DND-41 (cell line): ENCODE measurements at regions not wholly inside any gene's neighbourhood (a gene's known extent, or its start where the extent isn't known, plus 50 kb on each side); places are given as distances from the start of the nearest gene placed in this dataset.

Experiments
- ATAC-seq: fragments of 200-7000 bp; cut with Tn5 transposase; 3 replicates; pipeline ENCODE4 v1.9.1; 2021; ENCODE audit warnings: low read depth; ENCODE audit not compliant: insufficient read depth
- DNase-seq: peaks from one replicate; pipeline ENCODE4 v3.0.0-alpha.2; 2020
- H2AFZ ChIP-seq: 2 replicates; pipeline ENCODE4 v1.6.0; 2012; ENCODE audit warnings: low read depth, low read length
- H3K27ac ChIP-seq: 2 replicates; pipeline ENCODE4 v1.5.1; 2012; ENCODE audit warnings: low read length, inconsistent platforms
- H3K27me3 ChIP-seq: fragments of 200-600 bp; sonication (generic); 2 replicates; pipeline ENCODE4 v1.6.0; 2012; ENCODE audit warnings: low read length, mild to moderate bottlenecking, inconsistent platforms; ENCODE audit not compliant: insufficient read depth, poor library complexity
- H3K36me3 ChIP-seq: 2 replicates; pipeline ENCODE4 v1.5.1; 2012; ENCODE audit warnings: low read length, inconsistent platforms; ENCODE audit not compliant: insufficient read depth
- H3K4me1 ChIP-seq: 2 replicates; pipeline ENCODE4 v1.5.1; 2012; ENCODE audit warnings: mild to moderate bottlenecking, low read length; ENCODE audit not compliant: insufficient read depth
- H3K4me2 ChIP-seq: 2 replicates; pipeline ENCODE4 v1.6.0; 2012; ENCODE audit warnings: mild to moderate bottlenecking, moderate library complexity, low read length, inconsistent platforms; ENCODE audit not compliant: insufficient read depth
- H3K4me3 ChIP-seq, 2 experiments: fragments of 200-600 bp in 1 of 2; shearing (Covaris generic) in 1 of 2; 2 replicates each; pipeline ENCODE4 v1.5.1; 2012 to 2016; ENCODE audit warnings: inconsistent platforms in 2 of 2, low read length in 2 of 2, mild to moderate bottlenecking in 2 of 2, low read depth in 1 of 2, moderate library complexity in 1 of 2
- H3K79me2 ChIP-seq: 2 replicates; pipeline ENCODE4 v1.6.0; 2012; ENCODE audit warnings: low read length, inconsistent platforms; ENCODE audit not compliant: insufficient read depth
- H3K9ac ChIP-seq: 2 replicates; pipeline ENCODE4 v1.6.0; 2012; ENCODE audit warnings: low read depth, mild to moderate bottlenecking, inconsistent platforms, low read length, moderate library complexity
- H3K9me3 ChIP-seq: 2 replicates; pipeline ENCODE4 v1.5.1; 2012; ENCODE audit warnings: low read length, moderate library complexity, mild to moderate bottlenecking, inconsistent platforms; ENCODE audit not compliant: insufficient read depth, severe bottlenecking
- H4K20me1 ChIP-seq: 2 replicates; pipeline ENCODE4 v1.6.0; 2012; ENCODE audit warnings: low read length; ENCODE audit not compliant: insufficient read depth
- EZH2 ChIP-seq: IDR thresholded peaks from 3 replicates; pipeline ENCODE4 v1.6.1; 2012; ENCODE audit warnings: borderline replicate concordance, low read depth, mild to moderate bottlenecking, moderate library complexity, low read length, inconsistent platforms; ENCODE audit not compliant: severe bottlenecking
- TF ChIP-seq, protein P1 (sequence below): IDR thresholded peaks from 2 replicates; pipeline ENCODE4 v1.5.1; 2012; ENCODE audit warnings: borderline replicate concordance, low read length, moderate library complexity, mild to moderate bottlenecking; ENCODE audit not compliant: poor library complexity, severe bottlenecking; ENCODE audit errors: extremely low read depth

DNA sequence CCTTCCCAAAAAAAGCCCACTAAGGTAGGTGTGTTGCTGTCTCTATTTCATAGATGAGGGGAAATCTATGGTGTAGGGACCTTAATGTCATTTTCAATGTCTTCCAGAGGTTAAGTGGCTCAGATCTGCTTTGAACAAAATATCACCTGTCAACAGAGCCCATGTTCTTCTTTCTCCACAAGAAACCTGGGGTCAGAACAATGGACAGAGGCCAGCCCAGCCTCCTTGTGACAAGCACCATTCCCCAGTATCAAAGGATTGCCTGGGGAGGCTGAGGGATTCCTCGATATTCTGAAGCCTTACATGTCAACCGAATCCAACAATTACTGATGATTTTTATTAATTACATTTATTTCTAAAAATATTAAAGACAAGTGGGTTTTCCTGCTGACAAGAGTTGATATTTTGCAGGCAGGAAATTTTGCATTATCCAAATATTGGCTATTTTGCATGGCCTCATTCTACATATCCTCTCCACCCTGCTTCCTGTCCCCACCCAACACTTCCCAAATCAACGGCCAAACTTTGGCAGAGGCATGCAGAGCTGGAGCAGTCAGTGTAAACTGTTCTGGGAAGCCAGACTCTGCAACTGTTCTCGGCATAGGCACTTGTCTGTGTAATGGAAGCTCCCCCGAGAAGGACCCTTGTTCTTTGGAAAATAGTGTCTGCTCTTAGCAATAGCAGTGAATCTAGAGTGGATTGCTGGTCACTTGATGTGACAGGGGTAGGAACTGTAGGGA, 281.5 kb downstream of the HS3ST3A1 start:
- Histone ChIP-seq H4K20me1 (no peaks in the 10 kb centered on the region), H3K4me2 (no peak overlapping the region), H3K4me1 (no peaks in the 10 kb centered on the region), H2AFZ (0 out of 2 replicates have a peak overlapping the region, but pooled peaks have one; percentile 9), H3K36me3 (no peaks in the 10 kb centered on the region), H3K4me3 (no peak overlapping the region), H3K9ac (no peak overlapping the region), H3K27ac (no peak overlapping the region), H3K27me3 (no peaks in the 10 kb centered on the region), H3K9me3 (no peaks in the 10 kb centered on the region), H3K79me2 (no peaks in the 10 kb centered on the region)
- DNase-seq: no peak
- no peak for ATAC-seq
- TF ChIP-seq, protein P1, sequence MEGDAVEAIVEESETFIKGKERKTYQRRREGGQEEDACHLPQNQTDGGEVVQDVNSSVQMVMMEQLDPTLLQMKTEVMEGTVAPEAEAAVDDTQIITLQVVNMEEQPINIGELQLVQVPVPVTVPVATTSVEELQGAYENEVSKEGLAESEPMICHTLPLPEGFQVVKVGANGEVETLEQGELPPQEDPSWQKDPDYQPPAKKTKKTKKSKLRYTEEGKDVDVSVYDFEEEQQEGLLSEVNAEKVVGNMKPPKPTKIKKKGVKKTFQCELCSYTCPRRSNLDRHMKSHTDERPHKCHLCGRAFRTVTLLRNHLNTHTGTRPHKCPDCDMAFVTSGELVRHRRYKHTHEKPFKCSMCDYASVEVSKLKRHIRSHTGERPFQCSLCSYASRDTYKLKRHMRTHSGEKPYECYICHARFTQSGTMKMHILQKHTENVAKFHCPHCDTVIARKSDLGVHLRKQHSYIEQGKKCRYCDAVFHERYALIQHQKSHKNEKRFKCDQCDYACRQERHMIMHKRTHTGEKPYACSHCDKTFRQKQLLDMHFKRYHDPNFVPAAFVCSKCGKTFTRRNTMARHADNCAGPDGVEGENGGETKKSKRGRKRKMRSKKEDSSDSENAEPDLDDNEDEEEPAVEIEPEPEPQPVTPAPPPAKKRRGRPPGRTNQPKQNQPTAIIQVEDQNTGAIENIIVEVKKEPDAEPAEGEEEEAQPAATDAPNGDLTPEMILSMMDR: no peak
- TF ChIP-seq EZH2: no peak

DNA sequence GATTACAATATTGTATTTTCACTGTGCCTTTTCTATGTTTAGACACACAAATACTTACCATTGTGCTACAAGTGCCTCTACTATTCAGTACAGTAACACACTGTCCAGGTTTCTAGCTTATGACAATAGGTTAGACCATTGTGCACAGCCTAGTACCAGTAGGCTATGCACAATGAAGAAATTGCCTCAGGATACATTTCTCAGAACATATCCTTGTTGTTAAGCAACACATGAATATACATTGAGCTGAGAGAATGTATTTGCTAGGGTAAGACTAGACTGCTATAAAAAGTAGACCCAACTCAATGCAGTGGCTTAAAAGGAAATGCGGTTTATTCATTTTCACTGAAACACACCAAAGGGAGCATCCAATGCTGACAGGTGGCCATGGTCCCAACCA, 285.1 kb downstream of the HS3ST3A1 start:
- DNase-seq: no peak
- Histone ChIP-seq H3K9ac (no peak overlapping the region), H3K9me3 (no peaks in the 10 kb centered on the region), H3K36me3 (no peaks in the 10 kb centered on the region), H3K4me3 (no peak overlapping the region), H3K27ac (no peak overlapping the region), H3K4me1 (no peaks in the 10 kb centered on the region), H3K27me3 (no peaks in the 10 kb centered on the region), H3K4me2 (no peak overlapping the region), H2AFZ (no peak overlapping the region), H3K79me2 (no peaks in the 10 kb centered on the region), H4K20me1 (no peaks in the 10 kb centered on the region)
- TF ChIP-seq, protein P1: no peak
- no peak for TF ChIP-seq EZH2
- no peak for ATAC-seq

DNA sequence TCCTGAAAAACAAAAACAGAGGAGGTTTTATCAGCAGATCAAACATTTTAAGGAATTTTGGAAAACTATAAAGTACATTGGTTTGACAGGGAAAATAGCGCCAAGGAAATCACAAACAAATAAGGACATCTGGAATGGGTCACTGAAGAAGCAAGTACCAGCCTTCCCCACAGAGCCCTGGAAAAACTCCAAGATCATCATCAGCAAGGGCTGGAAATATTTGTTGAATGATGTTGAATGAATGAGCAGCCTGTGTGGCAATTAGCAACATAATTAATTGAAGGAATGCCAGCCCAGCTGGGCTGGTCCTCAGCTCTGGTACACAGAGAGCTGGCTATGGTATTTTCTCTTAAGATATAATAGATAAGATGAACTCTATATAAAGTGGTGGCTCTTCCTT, 290.4 kb downstream of the HS3ST3A1 start:
- H3K4me1 ChIP-seq: no peaks in the 10 kb centered on the region
- DNase-seq (no peak), ATAC-seq (no peak)
- H3K4me2 ChIP-seq: no peak overlapping the region
- H3K9me3 ChIP-seq: peaks cover 2% of the 10 kb centered on the region
- no peak overlapping the region for H3K27ac ChIP-seq
- TF ChIP-seq, protein P1: no peak
- TF ChIP-seq EZH2: no peak
- H3K27me3 ChIP-seq: no peaks in the 10 kb centered on the region
- H3K9ac ChIP-seq: no peak overlapping the region
- no peak overlapping the region for H2AFZ ChIP-seq
- H3K79me2 ChIP-seq: no peaks in the 10 kb centered on the region
- no peaks in the 10 kb centered on the region for H3K36me3 ChIP-seq
- no peaks in the 10 kb centered on the region for H4K20me1 ChIP-seq
- H3K4me3 ChIP-seq: no peak overlapping the region

DNA sequence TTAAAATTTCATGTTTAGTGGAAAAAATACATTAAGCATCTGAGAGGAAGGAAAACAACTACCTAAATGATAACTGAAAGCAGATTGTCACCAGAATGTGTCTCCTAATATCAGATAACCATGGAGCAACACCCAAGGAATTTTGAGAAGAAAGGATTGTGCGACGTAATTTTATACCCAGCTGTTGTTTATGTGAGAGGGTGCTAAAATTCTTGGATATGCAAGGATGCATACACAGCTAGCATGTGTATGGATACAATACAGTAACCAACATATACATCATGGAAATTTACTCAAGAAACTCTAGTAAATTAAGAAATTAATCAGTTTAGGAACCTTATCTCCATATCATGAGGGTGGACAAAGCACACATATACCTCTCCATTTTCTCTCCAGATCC, 290.9 kb downstream of the HS3ST3A1 start:
- H3K79me2 ChIP-seq: no peaks in the 10 kb centered on the region
- no peak for ATAC-seq
- no peaks in the 10 kb centered on the region for H4K20me1 ChIP-seq
- no peak overlapping the region for H3K4me2 ChIP-seq
- H3K4me1 ChIP-seq: no peaks in the 10 kb centered on the region
- no peak for TF ChIP-seq EZH2
- TF ChIP-seq, protein P1: no peak
- no peaks in the 10 kb centered on the region for H3K36me3 ChIP-seq
- H3K27me3 ChIP-seq: no peaks in the 10 kb centered on the region
- H3K9ac ChIP-seq: no peak overlapping the region
- H3K4me3 ChIP-seq: no peak overlapping the region
- DNase-seq: no peak
- no peak overlapping the region for H2AFZ ChIP-seq
- H3K27ac ChIP-seq: no peak overlapping the region
- peaks cover 2% of the 10 kb centered on the region for H3K9me3 ChIP-seq
